CD14-positive monocyte (primary cell): ENCODE measurements at regions not wholly inside any gene's neighbourhood (a gene's known extent, or its start where the extent isn't known, plus 50 kb on each side); places are given as distances from the start of the nearest gene placed in this dataset.
"Not testable (repeated sequence)": the region's sequence is repeated elsewhere in the genome, so short reads cannot be mapped to it uniquely, and the experiment has no call there.

Experiments
- DNase-seq, 3 donors: peaks; one replicate each; pipeline ENCODE4 v3.0.0-alpha.2; 2011 to 2022
- H2AFZ ChIP-seq: 2 replicates; pipeline ENCODE4 v1.6.0; 2012; ENCODE audit warnings: mild to moderate bottlenecking, low read depth, low read length, inconsistent platforms; ENCODE audit not compliant: insufficient read depth, poor library complexity, severe bottlenecking
- H3K27ac ChIP-seq, 2 donors: 1 replicate in 1 of 2; 2 replicates in 1 of 2; pipeline ENCODE4 v1.5.1; 2012 to 2013; ENCODE audit warnings: low read length in 2 of 2, control low read depth in 1 of 2, inconsistent platforms in 1 of 2, low read depth in 1 of 2, mild to moderate bottlenecking in 1 of 2
- H3K27me3 ChIP-seq, 2 donors: one replicate each; pipeline versions ENCODE4 v1.6.0 to v1.6.1; 2011 to 2013; ENCODE audit warnings: low read length in 2 of 2; ENCODE audit not compliant: control insufficient read depth in 2 of 2, insufficient read depth in 2 of 2
- H3K36me3 ChIP-seq, 2 donors: replicated peaks in 1 of 2; 1 replicate in 1 of 2; 2 replicates in 1 of 2; pipeline versions ENCODE4 v1.5.1 to v1.6.1; 2012 to 2013; ENCODE audit warnings: low read length in 2 of 2, control low read depth in 1 of 2, inconsistent platforms in 1 of 2, mild to moderate bottlenecking in 1 of 2; ENCODE audit not compliant: insufficient read depth in 2 of 2, control insufficient read depth in 1 of 2
- H3K4me1 ChIP-seq, 2 donors: 1 replicate in 1 of 2; 2 replicates in 1 of 2; pipeline versions ENCODE4 v1.5.1 to v1.6.1; 2012 to 2013; ENCODE audit warnings: low read length in 2 of 2, control low read depth in 1 of 2, inconsistent platforms in 1 of 2, mild to moderate bottlenecking in 1 of 2, moderate library complexity in 1 of 2; ENCODE audit not compliant: insufficient read depth in 2 of 2, control insufficient read depth in 1 of 2
- H3K4me2 ChIP-seq: replicated peaks from 2 replicates; pipeline ENCODE3; 2012; ENCODE audit warnings: low read length, moderate library complexity, mild to moderate bottlenecking; ENCODE audit not compliant: poor library complexity, severe bottlenecking; ENCODE audit errors: extremely low read depth
- H3K4me3 ChIP-seq, 3 experiments: fragments of 200-600 bp in 1 of 3; sonication (generic) in 1 of 3; replicated peaks in 1 of 3; 1 replicate in 2 of 3; 2 replicates in 1 of 3; pipeline ENCODE4 v1.5.1; 2011 to 2013; ENCODE audit warnings: low read length in 3 of 3, mild to moderate bottlenecking in 3 of 3, control low read depth in 2 of 3, low read depth in 2 of 3, inconsistent platforms in 1 of 3, moderate library complexity in 1 of 3
- H3K79me2 ChIP-seq: 2 replicates; pipeline ENCODE4 v1.6.0; 2012; ENCODE audit warnings: mild to moderate bottlenecking, control low read depth, inconsistent platforms, low read length, moderate library complexity; ENCODE audit not compliant: insufficient read depth
- H3K9ac ChIP-seq: 2 replicates; pipeline ENCODE4 v1.6.0; 2017; ENCODE audit warnings: low read length, mild to moderate bottlenecking; ENCODE audit not compliant: insufficient read depth, poor library complexity, severe bottlenecking
- H3K9me3 ChIP-seq, 2 donors: replicated peaks in 1 of 2; 1 replicate in 1 of 2; 2 replicates in 1 of 2; pipeline versions ENCODE4 v1.5.1 to v1.6.1; 2012 to 2013; ENCODE audit warnings: low read length in 2 of 2, control low read depth in 1 of 2; ENCODE audit not compliant: control insufficient read depth in 1 of 2, insufficient read depth in 1 of 2
- H4K20me1 ChIP-seq: 2 replicates; pipeline ENCODE4 v1.6.0; 2012; ENCODE audit warnings: mild to moderate bottlenecking, low read length, control low read depth, moderate library complexity; ENCODE audit not compliant: insufficient read depth
- H3K27ac Mint-ChIP-seq, 7 donors: one replicate each; pipeline ENCODE4 v1.8.0; 2020; ENCODE audit warnings: mild to moderate bottlenecking in 7 of 7, mixed read lengths in 7 of 7, moderate library complexity in 6 of 7, inconsistent platforms in 2 of 7
- H3K27me3 Mint-ChIP-seq, 3 donors: one replicate each; pipeline ENCODE4 v1.8.0; 2021 to 2022; ENCODE audit warnings: low read depth in 3 of 3, mild to moderate bottlenecking in 3 of 3, mixed read lengths in 3 of 3, moderate library complexity in 3 of 3, inconsistent platforms in 1 of 3
- H3K36me3 Mint-ChIP-seq, 2 donors: one replicate each; pipeline ENCODE4 v1.8.0; 2020; ENCODE audit warnings: mixed read lengths in 2 of 2, inconsistent platforms in 1 of 2, mild to moderate bottlenecking in 1 of 2
- H3K4me1 Mint-ChIP-seq: one replicate; pipeline ENCODE4 v1.8.0; 2020; ENCODE audit warnings: mild to moderate bottlenecking, mixed read lengths
- H3K4me3 Mint-ChIP-seq, 2 donors: one replicate each; pipeline ENCODE4 v1.8.0; 2020; ENCODE audit warnings: mild to moderate bottlenecking in 2 of 2, mixed read lengths in 2 of 2, moderate library complexity in 1 of 2
- H3K9me3 Mint-ChIP-seq, 7 donors: one replicate each; pipeline ENCODE4 v1.8.0; 2020 to 2022; ENCODE audit warnings: mixed read lengths in 7 of 7, mild to moderate bottlenecking in 6 of 7, moderate library complexity in 6 of 7, inconsistent platforms in 2 of 7
- WGBS: methylation state at CpG from one replicate; pipeline ENCODE4 v1.1.5; 2013; ENCODE audit warnings: missing lambda C conversion rate; ENCODE audit not compliant: insufficient coverage; 5-methylcytosine and 5-hydroxymethylcytosine counted together
- intact Hi-C, 2 donors: fragments of 100-400 bp; cut with micrococcal nuclease; formaldehyde crosslinking; loops; one replicate each; pipeline versions ENCODE4 v1.15.0 to v1.15.1; 2023
- TF ChIP-seq, protein P1 (sequence below): fragments of 200-600 bp; IDR thresholded peaks from one replicate; pipeline ENCODE4 v1.8.0; 2022; ENCODE audit warnings: antibody characterized with exemption, mild to moderate bottlenecking

DNA sequence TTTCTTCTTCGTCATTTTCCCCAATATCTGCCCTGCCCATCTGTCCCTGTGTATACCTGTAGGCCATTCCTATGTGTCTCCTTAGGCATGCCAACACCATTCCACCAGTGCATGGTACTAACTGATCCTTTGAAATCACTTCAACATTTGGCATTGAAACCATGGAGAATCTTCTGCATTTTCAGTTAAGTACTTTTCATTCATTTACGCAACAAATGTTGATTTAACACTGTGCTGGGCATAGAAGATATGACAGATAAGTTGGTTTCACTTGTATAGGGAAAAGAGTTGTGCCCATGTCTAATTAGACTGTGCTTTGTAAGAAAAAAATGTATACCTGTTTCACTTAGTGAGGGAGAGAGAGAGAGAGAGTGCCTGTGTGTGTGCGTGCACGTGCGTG, 77.9 kb upstream of the FLT1 start:
- Mint-ChIP-seq H3K27ac (peak overlapping the region in 4 of 7 donors; percentile 64 to 98 (median 84)), H3K9me3 (peaks cover 0 to 6% (median 1%) of the 10 kb centered on the region in 7 donors), H3K4me3 (no peak overlapping the region), H3K36me3 (no peaks in the 10 kb centered on the region), H3K4me1 (peaks cover 57% of the 10 kb centered on the region), H3K27me3 (peaks cover 4 to 23% (median 10%) of the 10 kb centered on the region in 3 donors)
- Histone ChIP-seq H3K4me3 (no peak overlapping the region), H3K79me2 (no peaks in the 10 kb centered on the region), H3K27me3 (peaks cover 0 to 3% of the 10 kb centered on the region in 2 donors), H3K4me1 (peaks cover 43 to 49% of the 10 kb centered on the region in 2 donors), H2AFZ (no peak overlapping the region), H3K27ac (no peak overlapping the region), H3K9ac (no peak overlapping the region), H3K4me2 (no peak overlapping the region), H3K36me3 (no peaks in the 10 kb centered on the region), H3K9me3 (no peaks in the 10 kb centered on the region), H4K20me1 (no peaks in the 10 kb centered on the region)
- WGBS = 100% methylated on average over 2 of the region's 5 CpGs
- TF ChIP-seq, protein P1, sequence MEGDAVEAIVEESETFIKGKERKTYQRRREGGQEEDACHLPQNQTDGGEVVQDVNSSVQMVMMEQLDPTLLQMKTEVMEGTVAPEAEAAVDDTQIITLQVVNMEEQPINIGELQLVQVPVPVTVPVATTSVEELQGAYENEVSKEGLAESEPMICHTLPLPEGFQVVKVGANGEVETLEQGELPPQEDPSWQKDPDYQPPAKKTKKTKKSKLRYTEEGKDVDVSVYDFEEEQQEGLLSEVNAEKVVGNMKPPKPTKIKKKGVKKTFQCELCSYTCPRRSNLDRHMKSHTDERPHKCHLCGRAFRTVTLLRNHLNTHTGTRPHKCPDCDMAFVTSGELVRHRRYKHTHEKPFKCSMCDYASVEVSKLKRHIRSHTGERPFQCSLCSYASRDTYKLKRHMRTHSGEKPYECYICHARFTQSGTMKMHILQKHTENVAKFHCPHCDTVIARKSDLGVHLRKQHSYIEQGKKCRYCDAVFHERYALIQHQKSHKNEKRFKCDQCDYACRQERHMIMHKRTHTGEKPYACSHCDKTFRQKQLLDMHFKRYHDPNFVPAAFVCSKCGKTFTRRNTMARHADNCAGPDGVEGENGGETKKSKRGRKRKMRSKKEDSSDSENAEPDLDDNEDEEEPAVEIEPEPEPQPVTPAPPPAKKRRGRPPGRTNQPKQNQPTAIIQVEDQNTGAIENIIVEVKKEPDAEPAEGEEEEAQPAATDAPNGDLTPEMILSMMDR = no peak
- no peak for DNase-seq
- intact Hi-C loops = loop anchor here (5.0 to 10.0 kb wide), 2 partner anchors 46 to 98 kb away; no protein-coding TSS in a partner anchor

DNA sequence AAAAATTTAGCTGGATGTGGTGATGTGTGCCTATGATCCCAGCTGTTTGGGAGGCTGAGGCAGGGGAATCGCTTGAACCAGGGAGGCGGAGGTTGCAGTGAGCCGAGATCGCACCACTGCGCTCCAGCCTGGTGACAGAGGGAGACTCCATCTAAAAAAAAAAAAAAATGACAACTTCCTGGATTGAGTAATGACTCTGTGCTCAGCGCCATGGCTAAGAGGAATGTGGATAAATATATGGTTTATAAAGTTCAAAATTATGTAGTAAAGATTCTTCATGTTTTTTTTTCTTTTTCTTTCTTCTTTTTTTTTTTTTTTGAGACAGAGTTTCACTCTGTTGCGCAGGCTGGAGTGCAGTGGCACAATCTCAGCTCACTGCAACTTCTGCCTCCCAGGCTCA, 75.4 kb upstream of the FLT1 start:
- Histone ChIP-seq H2AFZ (peak overlapping the region; percentile 30), H3K4me1 (peaks cover 42 to 46% of the 10 kb centered on the region in 2 donors), H3K27ac (peak overlapping the region; percentile 7 to 21)
- not testable (repeated sequence) for H3K79me2 ChIP-seq, H3K27me3 Mint-ChIP-seq, H3K27me3 ChIP-seq, H3K4me3 ChIP-seq, H3K36me3 ChIP-seq, H3K9ac ChIP-seq, H3K9me3 Mint-ChIP-seq, H3K36me3 Mint-ChIP-seq, H4K20me1 ChIP-seq, H3K4me2 ChIP-seq, H3K9me3 ChIP-seq
- Mint-ChIP-seq H3K27ac (peak overlapping the region; percentile 72 to 91 (median 79)), H3K4me3 (peak overlapping the region; percentile 51 to 62), H3K4me1 (peaks cover 53% of the 10 kb centered on the region)
- intact Hi-C loops = loop anchor here (5.0 to 10.0 kb wide), 2 partner anchors 43 to 96 kb away; no protein-coding TSS in a partner anchor
- peak; percentile 30 to 64 (median 60) for DNase-seq
- 35% methylated on average over 5 of the region's 7 CpGs for WGBS
